WTC11 (cell line): ENCODE measurements at regions not wholly inside any gene's neighbourhood (a gene's known extent, or its start where the extent isn't known, plus 50 kb on each side); places are given as distances from the start of the nearest gene placed in this dataset.

Experiments
- ATAC-seq: fragments of 200-7000 bp; cut with Tn5 transposase; 2 replicates; pipeline ENCODE4 v1.10.0; 2021; ENCODE audit warnings: mild to moderate bottlenecking, moderate library complexity
- CTCF ChIA-PET: fragments of 300-600 bp; sonication (Branson Sonifier 250); formaldehyde crosslinking; loops from one replicate; lab custom pipeline; 2021; ENCODE audit warnings: antibody characterized with exemption; lab: Charles Lee
- POLR2A ChIA-PET: fragments of 350-600 bp; sonication (Branson Sonifier 250); formaldehyde crosslinking; loops from one replicate; lab custom pipeline; 2021; ENCODE audit warnings: antibody characterized with exemption; lab: Charles Lee
- DNase-seq: peaks from one replicate; pipeline ENCODE4 v3.0.0; 2021; ENCODE audit warnings: low spot score
- H3K27ac Mint-ChIP-seq: 2 replicates; pipeline ENCODE4 v1.8.0; 2021; ENCODE audit warnings: mixed read lengths
- H3K27me3 Mint-ChIP-seq: 2 replicates; pipeline ENCODE4 v1.8.0; 2021; ENCODE audit warnings: low read depth, mild to moderate bottlenecking, moderate library complexity, mixed read lengths
- H3K36me3 Mint-ChIP-seq: 2 replicates; pipeline ENCODE4 v1.8.0; 2021; ENCODE audit warnings: mixed read lengths
- H3K4me1 Mint-ChIP-seq: 2 replicates; pipeline ENCODE4 v1.8.0; 2022; ENCODE audit warnings: mixed read lengths
- H3K4me3 Mint-ChIP-seq: 2 replicates; pipeline ENCODE4 v1.8.0; 2021; ENCODE audit warnings: mild to moderate bottlenecking, moderate library complexity, mixed read lengths
- H3K9me3 Mint-ChIP-seq: 2 replicates; pipeline ENCODE4 v1.8.0; 2021; ENCODE audit warnings: mixed read lengths
- CTCF ChIP-seq: fragments of 200-600 bp; IDR thresholded peaks from 2 replicates; pipeline ENCODE4 v1.8.0; 2022; ENCODE audit warnings: antibody characterized with exemption
- E2F4 ChIP-seq: sonication (generic); formaldehyde crosslinking; IDR thresholded peaks from 2 replicates; pipeline ENCODE4 v1.8.1; 2022; ENCODE audit warnings: low read depth, mild to moderate bottlenecking, moderate library complexity, missing genetic modification reagents, borderline replicate concordance
- ERG ChIP-seq: fragments of 250-450 bp; sonication (Bioruptor Pico); IDR thresholded peaks from 2 replicates; pipeline ENCODE4 v1.8.0; 2021; ENCODE audit warnings: mild to moderate bottlenecking
- GRHL2 ChIP-seq: fragments of 250-450 bp; sonication (Bioruptor Pico); IDR thresholded peaks from 2 replicates; pipeline ENCODE4 v1.8.0; 2022; ENCODE audit warnings: mild to moderate bottlenecking, moderate library complexity; ENCODE audit not compliant: insufficient replicate concordance, severe bottlenecking
- HMGXB4 ChIP-seq: sonication (generic); formaldehyde crosslinking; IDR thresholded peaks from 2 replicates; pipeline ENCODE4 v1.8.1; 2023; ENCODE audit warnings: mild to moderate bottlenecking, moderate library complexity, missing genetic modification reagents
- IRF2 ChIP-seq: sonication (generic); formaldehyde crosslinking; IDR thresholded peaks from 2 replicates; pipeline ENCODE4 v1.8.0; 2022; ENCODE audit warnings: low read depth, missing genetic modification reagents, borderline replicate concordance
- MAX ChIP-seq: sonication (generic); formaldehyde crosslinking; IDR thresholded peaks from 2 replicates; pipeline ENCODE4 v1.8.0; 2022; ENCODE audit warnings: mild to moderate bottlenecking, missing genetic modification reagents
- SP1 ChIP-seq: sonication (generic); formaldehyde crosslinking; conservative IDR thresholded peaks from 2 replicates; pipeline ENCODE4 v1.8.1; 2022; ENCODE audit warnings: missing genetic modification reagents
- TEAD1 ChIP-seq: sonication (generic); formaldehyde crosslinking; IDR thresholded peaks from 2 replicates; pipeline ENCODE4 v1.8.0; 2022; ENCODE audit warnings: mild to moderate bottlenecking, missing genetic modification reagents
- TEAD4 ChIP-seq: sonication (generic); formaldehyde crosslinking; IDR thresholded peaks from 2 replicates; pipeline ENCODE4 v1.8.0; 2022; ENCODE audit warnings: mild to moderate bottlenecking, missing genetic modification reagents
- ZNF121 ChIP-seq: sonication (generic); formaldehyde crosslinking; IDR thresholded peaks from 2 replicates; pipeline ENCODE4 v1.8.0; 2023; ENCODE audit warnings: missing genetic modification reagents
- ZNF263 ChIP-seq: sonication (generic); formaldehyde crosslinking; IDR thresholded peaks from 2 replicates; pipeline ENCODE4 v1.8.1; 2022; ENCODE audit warnings: low read depth, mild to moderate bottlenecking, moderate library complexity, missing genetic modification reagents
- ZNF317 ChIP-seq: sonication (generic); formaldehyde crosslinking; IDR thresholded peaks from 2 replicates; pipeline ENCODE4 v1.8.1; 2023; ENCODE audit warnings: low read depth, mild to moderate bottlenecking, moderate library complexity, missing genetic modification reagents, borderline replicate concordance
- TF ChIP-seq, protein P1 (sequence below): sonication (generic); formaldehyde crosslinking; IDR thresholded peaks from 2 replicates; pipeline ENCODE4 v1.8.1; 2023; ENCODE audit warnings: mild to moderate bottlenecking, missing genetic modification reagents
- TF ChIP-seq, protein P2 (sequence below): sonication (generic); formaldehyde crosslinking; IDR thresholded peaks from 2 replicates; pipeline ENCODE4 v1.8.0; 2022; ENCODE audit warnings: mild to moderate bottlenecking, missing genetic modification reagents
- TF ChIP-seq, protein P3 (sequence below): fragments of 250-450 bp; sonication (Bioruptor Pico); conservative IDR thresholded peaks from 2 replicates; pipeline ENCODE4 v1.9.0; 2021; ENCODE audit warnings: mild to moderate bottlenecking

GRCh38 chr2:47724221-47724981 is 58.5 kb upstream of the MSH6 start (continued):
- TF ChIP-seq, protein P1, sequence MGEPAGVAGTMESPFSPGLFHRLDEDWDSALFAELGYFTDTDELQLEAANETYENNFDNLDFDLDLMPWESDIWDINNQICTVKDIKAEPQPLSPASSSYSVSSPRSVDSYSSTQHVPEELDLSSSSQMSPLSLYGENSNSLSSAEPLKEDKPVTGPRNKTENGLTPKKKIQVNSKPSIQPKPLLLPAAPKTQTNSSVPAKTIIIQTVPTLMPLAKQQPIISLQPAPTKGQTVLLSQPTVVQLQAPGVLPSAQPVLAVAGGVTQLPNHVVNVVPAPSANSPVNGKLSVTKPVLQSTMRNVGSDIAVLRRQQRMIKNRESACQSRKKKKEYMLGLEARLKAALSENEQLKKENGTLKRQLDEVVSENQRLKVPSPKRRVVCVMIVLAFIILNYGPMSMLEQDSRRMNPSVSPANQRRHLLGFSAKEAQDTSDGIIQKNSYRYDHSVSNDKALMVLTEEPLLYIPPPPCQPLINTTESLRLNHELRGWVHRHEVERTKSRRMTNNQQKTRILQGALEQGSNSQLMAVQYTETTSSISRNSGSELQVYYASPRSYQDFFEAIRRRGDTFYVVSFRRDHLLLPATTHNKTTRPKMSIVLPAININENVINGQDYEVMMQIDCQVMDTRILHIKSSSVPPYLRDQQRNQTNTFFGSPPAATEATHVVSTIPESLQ, result no peak
- no peak for TF ChIP-seq IRF2 (CRISPR knock-in tag)

DNA sequence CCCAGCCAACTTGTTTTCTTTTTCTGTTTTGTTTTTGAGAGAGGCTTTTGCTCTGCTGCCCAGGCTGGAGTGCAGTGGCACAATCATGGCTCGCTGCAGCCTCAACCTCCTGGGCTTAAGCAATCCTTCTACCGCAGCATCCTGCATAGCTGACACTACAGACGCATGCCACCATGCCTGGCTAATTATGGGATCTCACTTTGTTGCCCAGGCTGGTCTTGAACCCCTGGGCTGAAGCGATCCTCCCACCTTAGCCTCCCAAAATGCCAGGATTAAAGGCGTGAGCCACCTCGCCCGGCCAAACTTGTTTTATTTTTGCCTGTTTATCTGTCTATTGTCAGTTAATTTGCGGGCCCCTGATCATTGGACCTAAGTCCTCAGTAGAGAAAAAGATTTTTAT is 61.6 kb upstream of the MSH6 start:
- Mint-ChIP-seq H3K27me3 (no peaks in the 10 kb centered on the region), H3K27ac (peak overlapping the region; percentile 39; the same call in 1 of the 2 replicates), H3K4me3 (no peak overlapping the region), H3K36me3 (peaks cover 9% of the 10 kb centered on the region), H3K4me1 (peaks cover 17% of the 10 kb centered on the region), H3K9me3 (peaks cover 14% of the 10 kb centered on the region)
- TF ChIP-seq ZNF263 (no peak), ZNF317 (CRISPR knock-in tag) (no peak), TEAD1 (CRISPR knock-in tag) (no peak), CTCF (no peak), GRHL2 (CRISPR knock-in tag) (no peak), ZNF121 (CRISPR knock-in tag) (peak; percentile 94), HMGXB4 (CRISPR knock-in tag) (no peak)
- TF ChIP-seq, protein P2, sequence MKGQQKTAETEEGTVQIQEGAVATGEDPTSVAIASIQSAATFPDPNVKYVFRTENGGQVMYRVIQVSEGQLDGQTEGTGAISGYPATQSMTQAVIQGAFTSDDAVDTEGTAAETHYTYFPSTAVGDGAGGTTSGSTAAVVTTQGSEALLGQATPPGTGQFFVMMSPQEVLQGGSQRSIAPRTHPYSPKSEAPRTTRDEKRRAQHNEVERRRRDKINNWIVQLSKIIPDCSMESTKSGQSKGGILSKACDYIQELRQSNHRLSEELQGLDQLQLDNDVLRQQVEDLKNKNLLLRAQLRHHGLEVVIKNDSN (CRISPR knock-in tag), result no peak
- TF ChIP-seq, protein P3, sequence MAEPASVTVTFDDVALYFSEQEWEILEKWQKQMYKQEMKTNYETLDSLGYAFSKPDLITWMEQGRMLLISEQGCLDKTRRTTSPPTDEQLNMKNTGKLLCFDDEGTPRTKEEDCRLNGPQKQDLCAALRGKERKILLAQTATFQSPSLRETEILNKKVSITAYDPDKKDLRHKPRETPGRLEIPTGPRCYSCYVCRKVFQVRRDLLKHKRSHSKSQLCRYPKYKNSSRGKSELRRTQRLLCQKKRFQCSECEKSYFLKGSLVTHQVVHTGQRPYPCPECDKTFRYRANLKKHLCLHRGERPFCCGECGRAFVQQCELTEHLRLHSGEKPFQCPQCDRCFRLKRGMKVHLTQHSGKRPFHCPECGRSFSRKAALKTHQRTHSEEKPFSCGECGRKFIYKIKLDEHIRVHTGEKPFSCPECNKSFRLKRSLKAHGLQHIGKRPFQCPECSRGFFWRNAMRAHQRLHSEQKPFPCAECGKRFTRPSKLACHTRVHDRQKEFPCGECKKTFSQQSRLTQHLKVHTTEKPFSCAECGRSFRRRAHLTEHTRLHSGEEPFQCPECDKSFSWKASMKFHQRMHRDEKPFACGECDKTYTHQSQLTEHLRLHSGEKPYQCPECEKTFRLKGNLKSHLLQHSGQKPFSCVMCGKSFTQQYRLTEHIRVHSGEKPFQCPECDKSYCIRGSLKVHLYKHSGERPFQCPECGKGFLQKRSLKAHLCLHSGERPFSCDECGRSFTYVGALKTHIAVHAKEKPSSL (CRISPR knock-in tag), result no peak
- ATAC-seq, result no peak
- no peak for DNase-seq
- CTCF ChIA-PET, result interaction anchor here (0.5 kb wide), 1 partner anchor 36 kb away, joined by 4 read pairs; no protein-coding TSS in a partner anchor
- POLR2A ChIA-PET, result no interaction called here

DNA sequence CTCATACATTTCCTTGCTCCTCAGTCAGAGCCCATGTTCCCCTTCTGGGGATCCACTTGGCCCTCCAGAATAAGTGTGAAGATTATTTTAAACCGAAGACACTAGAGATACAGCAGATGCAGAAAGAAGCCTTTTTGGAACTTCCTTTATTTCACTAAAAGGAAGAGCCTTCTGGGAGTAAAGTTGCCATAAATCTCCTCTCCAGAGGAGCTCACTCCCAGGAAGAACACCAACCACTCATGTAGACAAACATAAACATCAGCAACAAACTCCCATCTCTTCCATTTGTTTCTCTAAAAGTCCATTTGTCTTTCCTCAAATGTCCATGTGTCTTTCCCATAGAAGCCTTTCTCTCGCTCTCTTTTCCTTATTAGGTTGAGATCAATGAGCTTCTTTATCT is 62.4 kb upstream of the MSH6 start:
- no peak overlapping the region for H3K4me3 Mint-ChIP-seq
- peaks cover 21% of the 10 kb centered on the region for H3K9me3 Mint-ChIP-seq
- H3K27me3 Mint-ChIP-seq, result no peaks in the 10 kb centered on the region
- no peak for DNase-seq
- ChIA-PET CTCF (interaction anchor here (0.5 to 1.2 kb wide), 4 partner anchors 20 to 49 kb away, joined by 4 to 5 read pairs (median 4); no protein-coding TSS in a partner anchor), POLR2A (no interaction called here)
- no peak for ATAC-seq
- H3K4me1 Mint-ChIP-seq, result peaks cover 17% of the 10 kb centered on the region
- peaks cover 15% of the 10 kb centered on the region for H3K36me3 Mint-ChIP-seq
- H3K27ac Mint-ChIP-seq, result peak overlapping the region; percentile 44
- TF ChIP-seq, protein P3 (CRISPR knock-in tag), result no peak
- TF ChIP-seq TEAD4, result no peak
- no peak for TF ChIP-seq MAX (CRISPR knock-in tag)
- TF ChIP-seq SP1, result no peak
- no peak for TF ChIP-seq ERG (CRISPR knock-in tag)
- TF ChIP-seq E2F4 (CRISPR knock-in tag), result no peak
